Activated CD4-positive, alpha-beta memory T cell treated with anti-CD3 and anti-CD28 coated beads, Interleukin-2, amount 10 ng/mL, durations not matched to agents 7 days and 5 days (primary cell): ENCODE measurements at regions not wholly inside any gene's neighbourhood (a gene's known extent, or its start where the extent isn't known, plus 50 kb on each side); places are given as distances from the start of the nearest gene placed in this dataset.

Source experiments
- CTCF ChIA-PET: fragments of 350-600 bp; sonication (Branson Sonifier 250); formaldehyde crosslinking; loops from one replicate; lab custom pipeline; 2021; ENCODE audit warnings: antibody characterized with exemption, inconsistent platforms; lab: Charles Lee
- POLR2A ChIA-PET: fragments of 350-600 bp; sonication (Branson Sonifier 250); formaldehyde crosslinking; loops from one replicate; lab custom pipeline; 2021; ENCODE audit warnings: antibody characterized with exemption; lab: Charles Lee
- DNase-seq: peaks from one replicate; pipeline ENCODE4 v3.0.0-alpha.2; 2020
- H3K27ac Mint-ChIP-seq: one replicate; pipeline ENCODE4 v1.8.0; 2021; ENCODE audit warnings: mild to moderate bottlenecking, mixed read lengths
- H3K27me3 Mint-ChIP-seq: one replicate; pipeline ENCODE4 v1.8.0; 2021; ENCODE audit warnings: mixed read lengths
- H3K36me3 Mint-ChIP-seq: one replicate; pipeline ENCODE4 v1.8.0; 2021; ENCODE audit warnings: low read depth, mixed read lengths
- H3K4me1 Mint-ChIP-seq: one replicate; pipeline ENCODE4 v1.8.0; 2021; ENCODE audit warnings: mixed read lengths
- H3K4me3 Mint-ChIP-seq: one replicate; pipeline ENCODE4 v1.8.0; 2021; ENCODE audit warnings: mild to moderate bottlenecking, mixed read lengths
- H3K9me3 Mint-ChIP-seq: one replicate; pipeline ENCODE4 v1.8.0; 2021; ENCODE audit warnings: mixed read lengths

- ChIA-PET POLR2A (no interaction called here), CTCF (no interaction called here)
- DNase-seq = peak; percentile 44
- peaks cover 9% of the 10 kb centered on the region for H3K4me1 Mint-ChIP-seq
- no peak overlapping the region for H3K27ac Mint-ChIP-seq
- peaks cover 20% of the 10 kb centered on the region for H3K27me3 Mint-ChIP-seq
- H3K4me3 Mint-ChIP-seq = no peak overlapping the region
- no peaks in the 10 kb centered on the region for H3K9me3 Mint-ChIP-seq
- H3K36me3 Mint-ChIP-seq = no peaks in the 10 kb centered on the region
Measured at GRCh38 chr7:155166673-155167370, 96.7 kb downstream of the HTR5A start.

GRCh38 chr7:155167706-155168365 lies 97.7 kb downstream of the HTR5A start:
- DNase-seq = peak; percentile 14
- Mint-ChIP-seq H3K4me1 (peaks cover 9% of the 10 kb centered on the region), H3K36me3 (no peaks in the 10 kb centered on the region), H3K27me3 (peaks cover 17% of the 10 kb centered on the region), H3K4me3 (no peak overlapping the region), H3K9me3 (no peaks in the 10 kb centered on the region), H3K27ac (no peak overlapping the region)
- CTCF ChIA-PET = no interaction called here
- POLR2A ChIA-PET = no interaction called here

- no peak overlapping the region for H3K4me3 Mint-ChIP-seq
- ChIA-PET CTCF (no interaction called here), POLR2A (no interaction called here)
- peak; percentile 10 for DNase-seq
- peaks cover 16% of the 10 kb centered on the region for H3K27me3 Mint-ChIP-seq
- H3K4me1 Mint-ChIP-seq = peaks cover 9% of the 10 kb centered on the region
- H3K36me3 Mint-ChIP-seq = no peaks in the 10 kb centered on the region
- H3K9me3 Mint-ChIP-seq = no peaks in the 10 kb centered on the region
- H3K27ac Mint-ChIP-seq = no peak overlapping the region
Measured at GRCh38 chr7:155168597-155169480, 98.7 kb downstream of the HTR5A start.

- ChIA-PET CTCF (no interaction called here), POLR2A (no interaction called here)
- no peaks in the 10 kb centered on the region for H3K36me3 Mint-ChIP-seq
- DNase-seq = no peak
- no peak overlapping the region for H3K27ac Mint-ChIP-seq
- peaks cover 19% of the 10 kb centered on the region for H3K27me3 Mint-ChIP-seq
- H3K4me3 Mint-ChIP-seq = no peak overlapping the region
- H3K4me1 Mint-ChIP-seq = peaks cover 9% of the 10 kb centered on the region
- H3K9me3 Mint-ChIP-seq = no peaks in the 10 kb centered on the region
Measured at GRCh38 chr7:155169498-155170065, 99.5 kb downstream of the HTR5A start.

- Mint-ChIP-seq H3K4me1 (peaks cover 9% of the 10 kb centered on the region), H3K36me3 (no peaks in the 10 kb centered on the region), H3K9me3 (no peaks in the 10 kb centered on the region), H3K27me3 (peaks cover 19% of the 10 kb centered on the region), H3K4me3 (no peak overlapping the region), H3K27ac (no peak overlapping the region)
- ChIA-PET POLR2A (no interaction called here), CTCF (no interaction called here)
- no peak for DNase-seq
Measured at GRCh38 chr7:155170331-155170730, 100.2 kb downstream of the HTR5A start.

- POLR2A ChIA-PET = no interaction called here
- Mint-ChIP-seq H3K27ac (no peak overlapping the region), H3K4me3 (no peak overlapping the region)
Measured at GRCh38 chr7:155172141-155172540, 102.0 kb downstream of the HTR5A start.

GRCh38 chr7:155173905-155174304 lies 103.8 kb downstream of the HTR5A start:
- Mint-ChIP-seq H3K27me3 (peaks cover 22% of the 10 kb centered on the region), H3K36me3 (no peaks in the 10 kb centered on the region), H3K4me3 (no peak overlapping the region), H3K9me3 (peaks cover 3% of the 10 kb centered on the region), H3K27ac (no peak overlapping the region), H3K4me1 (no peaks in the 10 kb centered on the region)
- POLR2A ChIA-PET = no interaction called here
- DNase-seq = no peak
- CTCF ChIA-PET = interaction anchor here (1.1 kb wide), 1 partner anchor 16 kb away, joined by 3 read pairs; no protein-coding TSS in a partner anchor

More at GRCh38 chr7:155172141-155172540, 102.0 kb downstream of the HTR5A start:
- Mint-ChIP-seq H3K27me3 (peaks cover 22% of the 10 kb centered on the region), H3K36me3 (no peaks in the 10 kb centered on the region), H3K4me1 (peaks cover 3% of the 10 kb centered on the region), H3K9me3 (peaks cover 3% of the 10 kb centered on the region)
- CTCF ChIA-PET = no interaction called here
- DNase-seq = no peak

GRCh38 chr7:155178096-155178495 lies 108.0 kb downstream of the HTR5A start:
- H3K27ac Mint-ChIP-seq = no peak overlapping the region
- peaks cover 3% of the 10 kb centered on the region for H3K9me3 Mint-ChIP-seq
- ChIA-PET CTCF (no interaction called here), POLR2A (no interaction called here)
- H3K4me3 Mint-ChIP-seq = no peak overlapping the region
- DNase-seq = no peak
- peaks cover 21% of the 10 kb centered on the region for H3K27me3 Mint-ChIP-seq
- H3K36me3 Mint-ChIP-seq = no peaks in the 10 kb centered on the region
- H3K4me1 Mint-ChIP-seq = no peaks in the 10 kb centered on the region

- ChIA-PET POLR2A (no interaction called here), CTCF (no interaction called here)
- Mint-ChIP-seq H3K27me3 (peaks cover 12% of the 10 kb centered on the region), H3K9me3 (peaks cover 22% of the 10 kb centered on the region), H3K4me1 (no peaks in the 10 kb centered on the region), H3K36me3 (peaks cover 12% of the 10 kb centered on the region), H3K27ac (no peak overlapping the region), H3K4me3 (no peak overlapping the region)
- DNase-seq = no peak
Measured at GRCh38 chr7:155181768-155182167, 111.6 kb downstream of the HTR5A start.

- Mint-ChIP-seq H3K4me3 (no peak overlapping the region), H3K9me3 (peaks cover 28% of the 10 kb centered on the region), H3K4me1 (no peaks in the 10 kb centered on the region), H3K27me3 (peaks cover 12% of the 10 kb centered on the region), H3K27ac (no peak overlapping the region), H3K36me3 (peaks cover 12% of the 10 kb centered on the region)
- ChIA-PET POLR2A (no interaction called here), CTCF (no interaction called here)
- no peak for DNase-seq
Measured at GRCh38 chr7:155182406-155182970, 112.4 kb downstream of the HTR5A start.

GRCh38 chr7:155183655-155184054 lies 113.5 kb downstream of the HTR5A start:
- Mint-ChIP-seq H3K36me3 (peaks cover 12% of the 10 kb centered on the region), H3K4me3 (no peak overlapping the region), H3K27me3 (peaks cover 12% of the 10 kb centered on the region), H3K27ac (no peak overlapping the region), H3K4me1 (peaks cover 5% of the 10 kb centered on the region), H3K9me3 (peaks cover 28% of the 10 kb centered on the region)
- peak; percentile 5 for DNase-seq
- ChIA-PET CTCF (no interaction called here), POLR2A (no interaction called here)

GRCh38 chr7:155184923-155185322 lies 112.8 kb upstream of the INSIG1 start:
- peaks cover 10% of the 10 kb centered on the region for H3K4me1 Mint-ChIP-seq
- H3K27ac Mint-ChIP-seq = no peak overlapping the region
- peaks cover 8% of the 10 kb centered on the region for H3K27me3 Mint-ChIP-seq
- CTCF ChIA-PET = interaction anchor here (2.4 kb wide), 1 partner anchor 160 kb away, joined by 7 read pairs; no protein-coding TSS in a partner anchor
- peaks cover 12% of the 10 kb centered on the region for H3K36me3 Mint-ChIP-seq
- H3K4me3 Mint-ChIP-seq = no peak overlapping the region
- POLR2A ChIA-PET = interaction anchor here (1.3 kb wide), 1 partner anchor 113 kb away, joined by 3 read pairs; the partner anchor contains the start of gene INSIG1
- peaks cover 28% of the 10 kb centered on the region for H3K9me3 Mint-ChIP-seq
- no peak for DNase-seq
